Stimulated activated CD8-positive, alpha-beta memory T cell treated with anti-CD3 and anti-CD28 coated beads, Interleukin-2, amount 100 ng/mL, for 48 hours (primary cell): ENCODE measurements at regions not wholly inside any gene's neighbourhood (a gene's known extent, or its start where the extent isn't known, plus 50 kb on each side); places are given as distances from the start of the nearest gene placed in this dataset.
"Not testable (repeated sequence)": the region's sequence is repeated elsewhere in the genome, so short reads cannot be mapped to it uniquely, and the experiment has no call there.

Experiments used
- DNase-seq, 2 donors: peaks; one replicate each; pipeline ENCODE4 v3.0.0-alpha.2; 2020; ENCODE audit warnings: low read depth in 2 of 2

DNA sequence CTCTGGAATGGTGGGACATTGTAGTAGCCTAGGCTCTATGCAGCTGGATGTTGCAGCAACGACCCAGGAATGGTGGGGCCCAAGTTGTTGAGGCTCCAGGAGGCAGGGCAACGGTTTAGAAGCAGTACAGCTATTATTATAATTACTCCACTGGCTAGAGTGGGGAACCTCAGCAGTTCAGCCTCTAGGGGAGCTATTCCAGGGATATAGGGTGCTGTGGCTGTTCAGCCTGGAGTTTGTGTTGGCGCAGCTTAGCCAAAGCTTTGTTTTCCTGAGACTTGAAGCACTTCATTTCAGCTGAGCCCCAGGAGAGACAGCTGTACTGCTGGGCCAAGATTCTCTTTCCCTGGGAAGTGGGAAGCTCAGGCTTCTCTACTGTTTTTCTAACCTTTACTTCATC is 1023.0 kb upstream of the ATXN7L3B start:
- DNase-seq: no peak

DNA sequence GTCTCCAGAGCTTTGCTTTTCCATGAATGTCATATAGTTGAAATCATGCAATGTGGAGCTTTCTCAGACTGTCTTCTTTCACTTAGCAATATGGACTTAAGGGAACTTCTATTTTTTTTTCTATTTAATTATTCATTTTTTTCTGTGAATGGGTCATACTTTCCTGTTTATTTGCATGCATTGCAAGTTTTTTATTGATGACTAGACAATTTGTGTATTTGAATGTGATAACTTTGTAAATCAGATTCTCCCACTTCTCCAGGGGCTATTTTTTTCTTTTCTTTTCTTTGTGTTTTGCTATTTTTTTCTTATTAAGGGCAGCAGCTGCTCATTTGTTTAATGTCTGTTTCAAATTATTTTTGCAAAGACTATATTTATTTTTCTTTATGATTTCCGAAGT is 1019.8 kb upstream of the ATXN7L3B start:
- no peak for DNase-seq

DNA sequence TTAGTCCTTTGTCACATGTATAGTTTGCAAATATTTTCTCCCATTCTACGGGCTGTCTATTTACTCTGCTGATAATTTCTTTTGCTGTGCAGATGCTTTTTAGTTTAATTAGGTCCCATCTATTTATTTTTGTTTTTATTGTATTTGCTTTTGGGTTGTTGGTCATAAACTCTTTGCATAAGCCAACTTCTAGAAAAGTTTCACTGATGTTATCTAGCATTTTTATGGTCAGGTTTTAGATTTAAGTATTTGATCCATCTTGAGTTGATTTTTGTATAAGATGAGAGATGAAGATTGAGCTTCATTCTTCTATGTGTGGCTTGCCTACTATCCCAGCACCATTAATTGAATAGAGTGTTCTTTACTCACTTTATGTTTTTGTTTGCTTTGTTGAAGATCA is 1008.4 kb upstream of the ATXN7L3B start:
- no peak for DNase-seq

DNA sequence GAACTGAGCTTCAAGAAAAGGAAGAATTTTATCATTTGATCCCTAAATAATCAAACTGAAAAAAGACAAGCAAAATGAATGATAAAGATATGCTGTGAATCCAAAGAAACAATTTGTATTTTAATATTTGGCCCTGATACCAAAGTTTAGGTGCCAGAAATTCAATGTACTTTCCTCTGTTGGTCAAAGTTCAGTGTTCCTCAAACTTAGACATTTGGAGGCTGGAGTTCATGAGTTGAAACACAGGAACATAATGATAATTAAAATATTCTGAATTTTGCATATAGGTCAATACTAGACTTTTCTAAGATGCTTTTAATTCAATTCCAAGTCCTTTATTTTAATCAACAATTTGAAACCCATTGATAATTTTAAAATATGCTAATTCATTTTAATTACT is 1007.7 kb upstream of the ATXN7L3B start:
- DNase-seq: no peak

DNA sequence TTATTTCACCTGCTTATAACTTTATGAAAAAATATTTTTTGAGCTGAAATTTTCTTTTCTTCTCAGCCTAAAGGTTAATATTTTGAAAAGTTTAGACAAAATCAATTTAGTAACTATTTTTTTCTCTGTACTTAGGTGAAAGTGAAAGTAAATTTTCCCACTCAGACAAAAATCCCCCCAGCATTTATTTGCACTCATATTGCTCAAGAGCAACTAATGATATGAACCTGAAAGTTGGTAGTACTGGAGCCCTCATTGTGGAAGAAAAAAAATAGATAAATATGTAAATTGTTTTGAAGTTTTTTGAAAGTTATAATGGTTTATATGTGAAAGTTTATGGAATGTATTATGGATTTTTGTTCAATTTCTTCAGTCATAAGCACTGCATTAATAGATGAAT is 1005.9 kb upstream of the ATXN7L3B start:
- DNase-seq: no peak

DNA sequence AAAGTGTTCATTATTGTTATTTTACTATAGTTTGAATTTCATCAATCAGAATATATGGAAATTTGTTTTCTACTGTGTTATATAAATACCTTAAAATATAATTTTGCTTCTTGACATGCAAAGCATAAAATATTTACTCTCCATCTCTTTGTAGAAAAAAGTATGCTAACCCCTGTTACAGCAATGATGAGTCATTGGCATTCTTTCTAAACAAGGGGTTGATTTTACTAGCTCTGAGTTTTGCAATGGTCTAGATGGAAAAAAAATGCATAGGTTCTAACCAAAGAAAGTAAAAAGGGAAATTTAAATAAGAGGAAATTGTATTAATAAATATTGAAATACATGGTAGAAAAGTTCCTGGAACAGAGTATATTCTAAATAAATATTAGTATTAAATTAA is 990.2 kb upstream of the ATXN7L3B start:
- no peak for DNase-seq

DNA sequence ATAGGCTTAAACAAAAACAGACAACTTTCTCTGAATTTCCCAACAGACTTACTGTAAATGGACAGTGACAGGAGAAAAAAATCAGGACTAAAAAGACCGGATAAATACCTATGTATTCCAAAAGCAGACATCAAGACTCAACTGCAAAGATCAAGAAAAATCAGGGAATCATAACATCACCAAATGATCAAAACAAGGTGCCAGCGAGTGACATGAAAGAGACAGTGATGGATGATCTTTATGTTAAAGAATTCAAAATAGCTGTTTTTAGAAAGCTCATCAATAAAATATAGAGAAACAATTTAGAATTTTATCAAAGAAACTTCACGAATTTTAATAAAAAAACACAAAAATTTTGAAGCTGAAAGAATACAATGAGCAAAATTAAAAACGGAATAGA is 952.5 kb upstream of the ATXN7L3B start:
- no peak for DNase-seq

DNA sequence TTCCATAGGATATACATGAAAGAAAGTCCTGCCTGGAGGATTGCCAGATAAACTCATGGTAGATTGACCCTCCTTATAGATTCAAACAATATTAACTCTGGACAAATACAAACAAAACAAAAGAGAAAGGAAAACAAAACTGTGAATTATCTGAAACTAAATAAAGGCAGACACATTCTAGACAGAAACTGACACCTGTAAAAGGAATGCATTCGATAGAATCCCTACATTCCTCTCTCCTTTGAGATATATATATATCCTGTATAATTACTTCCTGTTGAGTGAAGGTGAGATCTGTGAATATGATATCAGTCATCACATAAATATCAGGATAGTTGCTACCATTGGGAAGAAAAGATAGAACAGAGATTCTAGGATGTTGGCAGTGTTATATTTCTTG is 948.4 kb upstream of the ATXN7L3B start:
- no peak for DNase-seq

DNA sequence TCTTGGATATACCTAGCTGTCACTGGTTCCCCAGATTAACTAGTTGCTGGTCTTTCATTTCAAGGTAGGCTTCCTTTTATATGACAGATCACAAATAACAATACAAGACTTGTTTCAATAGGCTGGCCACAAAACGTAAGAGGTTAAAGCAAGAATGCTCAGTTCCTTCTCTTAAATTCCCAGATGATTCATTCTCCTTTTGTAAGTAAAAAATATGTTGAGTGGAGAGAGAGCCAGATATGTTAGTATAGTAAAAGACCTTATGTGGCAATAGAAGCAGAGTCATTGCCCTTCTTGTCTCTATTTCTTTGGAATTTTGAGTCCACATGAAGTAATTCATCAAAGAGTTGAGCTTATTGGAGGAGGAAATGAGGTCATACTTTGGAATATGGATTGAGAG is 939.0 kb upstream of the ATXN7L3B start:
- no peak for DNase-seq

DNA sequence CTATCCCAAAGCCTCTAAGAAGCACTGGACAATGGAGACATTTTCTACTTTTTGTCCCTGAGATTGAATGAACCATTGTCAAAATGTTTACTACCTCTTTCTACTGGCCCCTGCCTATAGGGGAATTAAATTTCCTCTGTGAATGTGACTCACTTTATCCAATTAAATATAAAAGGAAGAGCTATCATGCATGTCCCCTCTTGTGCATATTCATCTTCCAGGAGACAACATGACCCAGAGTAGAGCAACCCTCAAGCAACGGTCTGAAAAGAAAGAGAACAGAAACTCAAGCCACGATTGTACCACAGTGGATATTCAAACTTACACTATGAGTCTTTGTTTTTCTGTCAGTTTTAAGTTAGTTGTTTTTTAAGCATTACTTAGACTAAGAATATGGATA is 938.4 kb upstream of the ATXN7L3B start:
- DNase-seq: no peak

DNA sequence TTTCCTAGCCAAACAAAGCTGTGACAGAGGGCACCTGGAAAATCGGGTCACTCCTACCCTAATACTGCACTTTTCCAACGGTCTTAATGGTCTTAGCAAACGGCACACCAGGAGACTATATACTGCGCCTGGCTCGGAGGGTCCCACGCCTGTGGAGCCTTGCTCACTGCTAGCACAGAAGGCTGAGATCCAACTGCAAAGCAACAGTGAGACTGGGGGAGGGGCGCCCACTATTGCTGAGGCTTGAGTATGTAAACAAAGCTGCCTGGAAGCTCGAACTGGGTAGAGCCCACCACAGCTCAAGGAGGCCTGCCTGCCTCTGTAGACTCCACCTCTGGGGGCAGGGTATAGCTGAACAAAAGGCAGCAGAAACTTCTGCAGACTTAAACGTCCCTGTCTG is 931.7 kb upstream of the ATXN7L3B start:
- not testable (repeated sequence) for DNase-seq

DNA sequence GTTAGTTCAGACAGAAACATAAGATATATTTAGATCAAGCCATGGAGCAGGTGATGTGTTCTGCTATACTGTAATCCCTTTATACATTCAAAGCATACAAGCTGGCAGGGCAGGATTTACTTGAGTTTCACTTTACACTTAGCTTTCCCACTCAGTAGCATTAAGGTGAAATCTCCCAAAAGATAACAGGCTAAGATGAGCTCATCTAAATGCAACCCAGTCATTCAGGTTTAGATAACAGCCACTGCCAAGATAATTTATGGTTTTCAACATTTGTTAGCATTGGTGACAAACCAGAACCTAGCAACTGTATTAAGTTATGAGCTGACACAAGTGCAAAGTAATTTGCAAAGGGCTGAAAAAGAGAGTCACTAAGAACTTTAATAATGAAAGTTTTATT is 925.1 kb upstream of the ATXN7L3B start:
- DNase-seq: no peak

DNA sequence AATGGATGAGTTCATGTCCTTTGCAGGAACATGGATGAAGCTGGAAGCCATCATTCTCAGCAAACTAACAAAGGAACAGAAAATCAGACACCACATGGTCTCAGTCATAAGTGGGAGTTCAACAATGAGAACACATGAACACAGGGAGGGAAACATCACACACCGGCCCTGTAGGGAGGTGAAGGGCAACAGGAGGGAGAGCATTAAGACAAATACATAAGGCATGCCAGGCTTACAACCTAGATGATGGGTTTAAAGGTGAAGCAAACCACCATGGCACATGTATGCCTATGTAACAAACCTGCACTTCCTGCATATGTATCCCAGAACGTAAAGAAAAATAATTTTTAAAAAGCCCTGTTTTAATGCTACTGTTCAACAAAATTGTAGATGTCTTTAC is 914.2 kb upstream of the ATXN7L3B start:
- no peak for DNase-seq

DNA sequence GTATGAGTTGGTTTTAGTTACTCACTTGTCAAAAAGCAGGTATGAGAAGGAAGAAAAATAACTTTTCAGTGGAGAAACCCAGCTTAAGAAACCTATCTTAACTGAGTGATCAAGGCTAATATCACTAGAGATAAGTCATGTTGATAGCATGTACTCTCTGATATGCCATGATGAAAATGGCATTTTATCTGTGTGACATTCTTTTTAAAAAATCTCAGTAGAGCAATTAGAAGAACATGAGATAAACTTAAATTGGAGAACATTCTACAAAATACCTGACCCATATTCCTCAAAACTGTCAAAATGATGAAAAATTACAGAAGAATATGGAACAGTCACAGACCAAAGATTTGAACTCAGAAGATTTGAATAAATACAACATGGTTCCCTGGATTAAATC is 912.4 kb upstream of the ATXN7L3B start:
- DNase-seq: no peak

DNA sequence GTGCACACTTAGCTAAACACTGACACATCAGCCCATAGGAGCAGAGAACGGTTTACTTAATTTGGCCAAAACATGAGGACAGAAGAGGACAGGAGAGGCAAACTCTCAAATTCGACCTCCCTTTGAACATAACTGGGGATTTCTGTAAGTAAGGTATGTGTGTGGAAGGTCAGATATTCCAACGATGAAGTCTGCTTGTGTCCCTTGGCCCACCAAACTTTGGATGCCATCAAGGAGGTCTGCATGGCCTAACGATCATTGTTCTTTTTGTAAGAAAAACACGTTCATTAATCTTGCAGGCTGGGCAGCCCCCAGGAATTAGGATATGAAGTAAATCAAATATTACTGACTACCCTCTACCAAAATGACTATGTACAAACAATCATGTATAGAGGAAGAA is 908.5 kb upstream of the ATXN7L3B start:
- no peak for DNase-seq

DNA sequence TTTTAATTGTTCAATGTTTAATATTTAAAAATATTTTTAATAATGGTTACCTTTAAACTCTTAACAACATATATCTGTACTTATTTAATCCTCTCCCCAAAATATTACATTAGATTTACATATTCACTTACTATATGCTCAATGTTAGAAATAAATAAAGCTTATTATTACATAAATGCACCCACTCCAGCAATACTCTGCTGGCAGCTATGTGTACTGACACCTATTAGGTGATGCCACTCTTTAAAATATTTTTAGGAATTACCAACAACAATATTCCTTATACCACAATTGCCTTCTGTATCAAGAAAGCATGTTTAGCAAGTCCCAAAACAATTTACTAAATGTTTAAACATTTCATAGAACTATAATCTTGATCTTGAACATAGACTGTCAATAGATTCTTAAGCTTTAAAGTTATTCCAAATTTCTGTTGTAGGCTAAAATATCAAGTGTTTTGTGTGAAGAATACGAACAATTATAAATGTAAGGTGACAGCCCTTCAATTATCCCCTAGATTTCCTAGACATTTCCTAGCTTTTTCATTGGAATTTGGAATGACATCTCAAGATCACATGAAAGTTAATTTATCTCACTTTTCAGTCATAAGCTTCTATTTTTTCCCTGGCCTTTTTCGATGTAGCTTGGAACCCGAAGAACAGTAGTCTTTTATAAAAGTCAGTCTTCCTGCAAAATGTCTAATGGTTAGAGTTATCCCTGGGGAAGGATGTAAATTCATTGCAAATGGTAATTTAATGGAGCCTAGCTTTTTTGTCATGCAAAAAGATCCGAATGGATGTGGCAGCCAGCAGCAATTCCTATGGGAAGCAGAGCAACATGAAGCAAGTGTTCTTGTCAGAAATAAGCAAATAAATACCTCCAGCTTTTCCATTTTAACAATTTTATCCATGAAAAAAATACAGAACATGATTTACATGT is 907.5 kb upstream of the ATXN7L3B start:
- no peak for DNase-seq

DNA sequence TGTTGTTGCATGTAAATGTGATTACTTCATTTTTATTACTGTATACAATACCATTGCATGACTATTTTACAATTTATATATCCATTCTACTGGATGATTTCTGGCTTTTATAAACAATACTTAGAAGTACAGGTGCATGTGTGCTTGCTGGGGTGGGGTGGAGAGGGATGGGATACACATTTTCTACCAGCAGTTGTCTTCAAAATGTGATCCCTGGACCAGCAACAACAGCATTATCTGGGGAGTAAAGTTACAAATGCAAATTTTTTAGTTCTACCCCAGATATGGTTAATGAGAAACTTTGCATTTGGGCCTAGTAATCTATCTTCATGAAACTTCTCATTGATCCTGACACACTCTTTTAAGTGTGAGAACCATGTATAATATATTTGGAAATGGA is 905.4 kb upstream of the ATXN7L3B start:
- DNase-seq: no peak

DNA sequence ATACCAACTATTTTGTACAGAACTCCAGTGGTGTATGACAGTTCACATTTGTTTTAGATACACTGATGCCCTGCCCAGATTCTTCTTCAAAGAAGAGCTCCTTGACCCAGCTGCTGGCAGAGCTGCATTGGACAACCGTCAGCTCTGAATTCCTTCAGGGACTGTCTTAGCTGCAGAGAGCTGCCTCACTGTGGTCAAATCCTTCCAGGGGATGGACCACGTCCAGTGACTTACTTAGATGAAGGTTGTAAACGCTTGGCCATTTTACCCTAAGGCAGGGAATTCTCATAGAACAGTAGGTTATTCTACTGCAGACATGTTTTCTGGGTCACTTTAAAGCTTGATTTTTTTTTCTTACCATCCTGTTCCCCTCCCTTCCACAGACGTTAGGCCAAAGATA is 905.0 kb upstream of the ATXN7L3B start:
- DNase-seq: no peak

DNA sequence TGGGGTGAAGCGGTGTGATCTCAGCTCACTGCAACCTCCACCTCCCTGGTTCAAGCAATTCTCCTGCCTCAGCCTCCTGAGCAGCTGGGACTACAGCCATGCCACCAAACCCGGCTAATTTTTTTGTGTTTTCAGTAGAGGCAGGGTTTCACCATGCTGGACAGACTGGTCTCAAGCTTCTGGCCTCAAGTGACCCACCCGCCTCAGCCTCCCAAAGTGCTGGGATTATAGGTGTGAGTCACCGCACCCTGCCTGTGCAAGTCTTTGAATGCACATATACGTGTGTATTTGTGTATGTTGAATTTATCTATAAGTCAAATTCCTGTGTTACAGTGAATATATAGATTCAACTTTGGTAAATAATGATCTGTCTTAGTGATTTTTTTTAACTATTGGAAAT is 898.2 kb upstream of the ATXN7L3B start:
- not testable (repeated sequence) for DNase-seq

DNA sequence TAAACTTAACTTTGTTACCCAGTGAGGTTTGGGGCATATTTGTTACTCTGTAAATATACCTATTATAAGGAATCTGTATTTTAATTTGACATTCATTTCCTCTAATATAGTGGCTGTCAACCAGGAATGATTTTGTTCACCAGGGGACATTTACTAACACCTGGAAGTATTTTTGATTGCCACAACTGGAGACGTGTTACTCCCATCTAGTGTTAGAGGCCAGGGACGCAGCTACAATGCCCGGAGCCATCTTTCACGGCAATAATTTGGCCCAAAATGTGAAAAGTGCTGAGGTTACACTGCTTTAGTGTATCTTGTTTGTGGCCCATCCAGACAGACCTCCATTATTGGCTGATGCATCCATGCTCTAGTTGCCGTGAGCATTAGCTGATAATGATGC is 881.3 kb upstream of the ATXN7L3B start:
- no peak for DNase-seq

DNA sequence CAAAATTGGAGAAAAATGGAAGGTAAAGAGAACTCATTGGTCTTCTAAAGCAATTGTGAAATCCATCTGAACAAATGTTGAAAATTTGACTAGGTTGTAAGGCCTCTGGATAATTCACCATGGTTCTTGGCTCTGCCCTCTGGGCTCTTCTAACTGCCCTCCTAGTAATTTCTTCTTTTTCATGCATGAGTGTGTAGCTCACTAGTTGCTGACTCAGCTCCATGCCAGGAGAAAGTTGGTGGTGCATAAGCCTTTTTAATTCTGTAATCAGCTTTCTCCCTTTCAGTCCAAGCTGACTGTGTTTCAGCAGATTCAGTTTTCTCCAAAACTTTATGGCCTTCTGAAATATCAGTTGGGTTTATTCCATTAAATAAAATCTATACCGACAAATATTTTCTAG is 877.8 kb upstream of the ATXN7L3B start:
- no peak for DNase-seq

DNA sequence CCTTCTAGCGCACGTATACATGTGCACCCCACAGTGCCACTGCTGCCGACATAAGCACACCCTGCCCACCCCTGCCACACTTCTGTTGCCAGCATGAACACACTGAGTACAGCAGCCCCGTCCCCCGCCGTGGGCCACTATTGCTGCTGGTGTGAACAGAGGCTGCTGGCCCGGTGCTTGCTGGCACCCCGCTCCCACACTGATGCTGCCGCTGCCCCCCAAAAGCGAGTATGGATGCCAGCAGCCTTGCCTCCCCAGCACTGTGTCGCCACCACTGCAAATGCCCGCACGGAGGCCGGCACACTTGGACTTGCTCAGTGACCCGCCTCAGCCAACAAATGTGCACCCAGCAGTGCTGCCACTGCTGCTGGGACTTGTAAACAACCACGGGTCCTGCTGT is 872.4 kb upstream of the ATXN7L3B start:
- DNase-seq: no peak

DNA sequence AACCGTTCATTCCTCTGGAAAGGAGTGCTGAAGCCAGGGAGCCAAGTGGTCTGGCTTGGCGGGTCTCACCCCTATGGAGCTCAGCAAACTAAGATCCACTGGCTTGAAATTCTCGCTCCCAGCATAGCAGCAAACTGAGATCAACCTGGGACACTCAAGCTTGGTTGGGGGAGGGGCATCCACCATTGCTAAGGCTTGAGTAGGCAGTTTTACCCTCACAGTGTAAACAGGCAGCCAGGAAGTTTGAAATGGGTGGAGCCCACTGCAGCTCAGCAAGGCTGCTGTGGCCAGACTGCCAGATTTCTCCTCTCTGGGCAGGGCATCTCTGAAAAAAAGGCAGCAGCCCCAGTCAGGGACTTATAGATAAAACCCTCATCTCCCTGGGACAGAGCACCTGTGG is 866.1 kb upstream of the ATXN7L3B start:
- DNase-seq: not testable (repeated sequence)
